ENCODE measurements at regions not wholly inside any gene's neighbourhood (a gene's known extent, or its start where the extent isn't known, plus 50 kb on each side); places are given as distances from the start of the nearest gene placed in this dataset.

DNA sequence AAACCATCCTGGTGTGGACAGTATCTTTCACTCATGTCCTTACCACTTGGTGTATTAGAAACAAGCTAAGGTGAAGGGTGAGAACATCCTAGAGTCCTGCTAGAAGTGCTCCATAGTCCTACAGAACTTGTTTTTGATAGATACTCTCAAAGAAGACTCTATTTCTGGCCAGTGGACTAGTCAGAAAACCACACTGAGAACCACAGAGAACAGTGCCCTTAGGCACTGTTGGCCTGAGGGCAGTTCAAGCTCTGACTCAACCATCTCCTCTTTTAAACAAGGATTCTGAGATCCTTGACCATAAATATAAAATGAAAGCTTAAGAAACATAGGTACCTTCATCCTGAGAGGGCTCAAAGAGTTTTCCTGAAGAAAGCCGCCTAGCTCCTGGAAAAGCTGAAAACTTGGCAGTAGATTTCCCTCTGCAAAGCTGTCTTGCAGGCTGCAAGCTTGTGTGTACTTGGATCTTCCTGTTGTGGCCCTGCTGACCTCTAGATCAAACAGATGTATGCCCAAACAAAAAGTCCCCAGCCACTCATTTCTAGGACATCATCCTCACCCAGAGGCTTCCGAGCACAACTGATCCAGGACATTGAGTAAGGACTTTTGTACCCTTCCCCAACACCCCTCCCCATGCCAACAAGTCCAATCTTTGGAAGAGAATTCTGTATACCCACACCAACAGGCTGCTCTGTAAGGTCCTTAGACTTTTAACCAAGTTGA is 111.6 kb upstream of the CXCL13 start:
- TF ChIP-seq, protein P1, sequence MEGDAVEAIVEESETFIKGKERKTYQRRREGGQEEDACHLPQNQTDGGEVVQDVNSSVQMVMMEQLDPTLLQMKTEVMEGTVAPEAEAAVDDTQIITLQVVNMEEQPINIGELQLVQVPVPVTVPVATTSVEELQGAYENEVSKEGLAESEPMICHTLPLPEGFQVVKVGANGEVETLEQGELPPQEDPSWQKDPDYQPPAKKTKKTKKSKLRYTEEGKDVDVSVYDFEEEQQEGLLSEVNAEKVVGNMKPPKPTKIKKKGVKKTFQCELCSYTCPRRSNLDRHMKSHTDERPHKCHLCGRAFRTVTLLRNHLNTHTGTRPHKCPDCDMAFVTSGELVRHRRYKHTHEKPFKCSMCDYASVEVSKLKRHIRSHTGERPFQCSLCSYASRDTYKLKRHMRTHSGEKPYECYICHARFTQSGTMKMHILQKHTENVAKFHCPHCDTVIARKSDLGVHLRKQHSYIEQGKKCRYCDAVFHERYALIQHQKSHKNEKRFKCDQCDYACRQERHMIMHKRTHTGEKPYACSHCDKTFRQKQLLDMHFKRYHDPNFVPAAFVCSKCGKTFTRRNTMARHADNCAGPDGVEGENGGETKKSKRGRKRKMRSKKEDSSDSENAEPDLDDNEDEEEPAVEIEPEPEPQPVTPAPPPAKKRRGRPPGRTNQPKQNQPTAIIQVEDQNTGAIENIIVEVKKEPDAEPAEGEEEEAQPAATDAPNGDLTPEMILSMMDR (conservative IDR thresholded peaks at IDR 0.05) = no peak
- no peak for TF ChIP-seq EZH2 (IDR thresholded peaks at IDR 0.05; ENCODE audit: low read depth)

Measured in PC-9 (cell line).